Breast epithelium (tissue), 4 donors: ENCODE measurements at regions not wholly inside any gene's neighbourhood (a gene's known extent, or its start where the extent isn't known, plus 50 kb on each side); places are given as distances from the start of the nearest gene placed in this dataset.
"Not testable (repeated sequence)": the region's sequence is repeated elsewhere in the genome, so short reads cannot be mapped to it uniquely, and the experiment has no call there.

Source experiments
- DNase-seq, 2 donors: peaks; one replicate each; pipeline ENCODE4 v3.0.0-alpha.2; 2019; ENCODE audit warnings: low spot score in 2 of 2
- H3K27ac ChIP-seq, 2 donors: fragments of 200-600 bp; sonication (generic) in 1 of 2; one replicate each; pipeline ENCODE4 v1.5.1; 2016 to 2019; ENCODE audit warnings: mild to moderate bottlenecking in 1 of 2
- H3K27me3 ChIP-seq, 2 donors: fragments of 200-600 bp; sonication (generic) in 1 of 2; one replicate each; pipeline versions ENCODE4 v1.5.1 to v1.6.0; 2017 to 2019; ENCODE audit warnings: control low read depth in 1 of 2, mild to moderate bottlenecking in 1 of 2
- H3K36me3 ChIP-seq: fragments of 200-600 bp; one replicate; pipeline ENCODE4 v1.5.1; 2019
- H3K4me1 ChIP-seq, 2 donors: fragments of 200-600 bp; sonication (generic); one replicate each; pipeline ENCODE4 v1.5.1; 2016 to 2019; ENCODE audit warnings: control low read depth in 1 of 2
- H3K4me3 ChIP-seq, 3 donors: fragments of 200-600 bp; sonication (generic); 1 replicate in 2 of 3; 2 replicates in 1 of 3; pipeline ENCODE4 v1.5.1; 2016 to 2019; ENCODE audit warnings: mild to moderate bottlenecking in 3 of 3, moderate library complexity in 2 of 3
- H3K9me3 ChIP-seq, 2 donors: fragments of 200-600 bp; sonication (generic) in 1 of 2; one replicate each; pipeline ENCODE4 v1.5.1; 2016 to 2019; ENCODE audit warnings: control low read depth in 1 of 2
- POLR2A ChIP-seq: fragments of 450-650 bp; IDR thresholded peaks from one replicate; pipeline ENCODE4 v1.6.1; 2016; ENCODE audit warnings: antibody characterized with exemption, mild to moderate bottlenecking, moderate library complexity
- POLR2AphosphoS5 ChIP-seq, 3 donors: sonication (generic); formaldehyde crosslinking; IDR thresholded peaks; one replicate each; pipeline ENCODE4 v1.6.1; 2017; ENCODE audit warnings: antibody characterized with exemption in 3 of 3
- intact Hi-C: fragments of 100-400 bp; cut with DNase I; formaldehyde crosslinking; loops from one replicate; pipeline ENCODE4 v1.15.1; 2023; ENCODE audit warnings: low total_unique reads
- TF ChIP-seq, protein P1 (sequence below), 3 donors: fragments of 450-650 bp; IDR thresholded peaks; one replicate each; pipeline ENCODE4 v1.5.1; 2016 to 2017; ENCODE audit warnings: antibody characterized with exemption in 3 of 3, mild to moderate bottlenecking in 3 of 3, moderate library complexity in 3 of 3

DNA sequence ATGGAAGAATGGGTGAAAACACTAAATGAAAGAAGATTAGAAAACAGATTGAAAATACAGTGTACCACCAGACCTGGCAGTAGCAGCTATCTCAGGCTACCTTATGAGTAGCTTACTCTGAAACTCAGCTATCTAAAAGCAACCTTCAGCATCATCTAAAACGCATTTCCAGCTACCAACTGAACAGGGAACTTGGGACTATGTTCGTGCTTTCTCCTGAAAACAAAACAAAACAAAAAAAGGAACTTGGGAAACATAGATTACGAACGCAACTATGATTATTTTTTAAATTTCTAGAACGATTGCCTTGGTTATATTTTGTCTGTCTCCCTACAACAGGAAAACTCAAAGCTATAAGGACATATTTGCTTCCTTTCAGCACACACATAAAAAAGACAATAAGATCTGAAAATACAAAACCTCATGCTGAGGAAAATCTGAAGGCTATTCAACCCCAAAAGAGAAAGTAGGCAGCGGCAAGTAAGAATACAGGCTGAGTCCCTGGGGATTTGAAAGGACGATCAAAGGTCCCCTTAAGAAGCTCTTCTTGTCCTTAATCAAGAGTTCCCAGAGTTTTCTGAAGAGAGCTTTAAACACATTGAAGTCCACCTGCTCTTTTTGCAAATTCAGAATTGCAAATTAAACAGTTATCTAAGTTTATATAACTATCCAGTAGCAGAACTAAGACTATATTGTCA lies 53.4 kb downstream of the OR2K2 start:
- intact Hi-C loops, result no loop called here
- no peak for TF ChIP-seq POLR2A
- TF ChIP-seq, protein P1, sequence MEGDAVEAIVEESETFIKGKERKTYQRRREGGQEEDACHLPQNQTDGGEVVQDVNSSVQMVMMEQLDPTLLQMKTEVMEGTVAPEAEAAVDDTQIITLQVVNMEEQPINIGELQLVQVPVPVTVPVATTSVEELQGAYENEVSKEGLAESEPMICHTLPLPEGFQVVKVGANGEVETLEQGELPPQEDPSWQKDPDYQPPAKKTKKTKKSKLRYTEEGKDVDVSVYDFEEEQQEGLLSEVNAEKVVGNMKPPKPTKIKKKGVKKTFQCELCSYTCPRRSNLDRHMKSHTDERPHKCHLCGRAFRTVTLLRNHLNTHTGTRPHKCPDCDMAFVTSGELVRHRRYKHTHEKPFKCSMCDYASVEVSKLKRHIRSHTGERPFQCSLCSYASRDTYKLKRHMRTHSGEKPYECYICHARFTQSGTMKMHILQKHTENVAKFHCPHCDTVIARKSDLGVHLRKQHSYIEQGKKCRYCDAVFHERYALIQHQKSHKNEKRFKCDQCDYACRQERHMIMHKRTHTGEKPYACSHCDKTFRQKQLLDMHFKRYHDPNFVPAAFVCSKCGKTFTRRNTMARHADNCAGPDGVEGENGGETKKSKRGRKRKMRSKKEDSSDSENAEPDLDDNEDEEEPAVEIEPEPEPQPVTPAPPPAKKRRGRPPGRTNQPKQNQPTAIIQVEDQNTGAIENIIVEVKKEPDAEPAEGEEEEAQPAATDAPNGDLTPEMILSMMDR (IDR thresholded peaks at IDR 0.05), result no peak
- TF ChIP-seq POLR2AphosphoS5 (IDR thresholded peaks at IDR 0.05), result no peak
- no peaks in the 10 kb centered on the region for H3K4me1 ChIP-seq
- peak overlapping the region in 1 of 3 donors; percentile 7 for H3K4me3 ChIP-seq
- H3K9me3 ChIP-seq, result no peaks in the 10 kb centered on the region
- no peak for DNase-seq
- no peaks in the 10 kb centered on the region for H3K27me3 ChIP-seq
- H3K36me3 ChIP-seq, result no peaks in the 10 kb centered on the region
- H3K27ac ChIP-seq, result no peak overlapping the region

DNA sequence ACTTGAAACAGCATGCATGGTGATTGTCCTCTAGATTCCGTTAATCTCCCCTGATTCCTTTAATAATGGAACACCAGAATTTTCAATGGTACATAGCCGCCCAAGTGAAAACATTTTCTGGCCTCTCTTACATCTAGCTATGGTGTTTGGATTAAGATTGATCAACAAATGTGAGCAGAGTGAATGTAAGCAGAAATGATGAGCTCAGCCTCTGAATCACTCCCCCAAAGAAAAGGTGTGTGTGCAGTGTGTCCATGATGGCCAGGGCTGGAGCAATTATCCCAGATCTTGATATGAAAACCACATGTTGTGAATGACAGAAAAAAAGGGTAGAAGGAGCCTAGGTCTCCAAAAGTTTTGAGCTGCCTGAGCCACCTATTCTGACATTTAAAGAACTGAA lies 55.3 kb downstream of the OR2K2 start:
- TF ChIP-seq, protein P1 (IDR thresholded peaks at IDR 0.05), result no peak
- Histone ChIP-seq H3K36me3 (no peaks in the 10 kb centered on the region), H3K27ac (no peak overlapping the region), H3K9me3 (no peaks in the 10 kb centered on the region), H3K4me1 (no peaks in the 10 kb centered on the region), H3K27me3 (no peaks in the 10 kb centered on the region), H3K4me3 (no peak overlapping the region)
- DNase-seq, result no peak
- intact Hi-C loops, result no loop called here

DNA sequence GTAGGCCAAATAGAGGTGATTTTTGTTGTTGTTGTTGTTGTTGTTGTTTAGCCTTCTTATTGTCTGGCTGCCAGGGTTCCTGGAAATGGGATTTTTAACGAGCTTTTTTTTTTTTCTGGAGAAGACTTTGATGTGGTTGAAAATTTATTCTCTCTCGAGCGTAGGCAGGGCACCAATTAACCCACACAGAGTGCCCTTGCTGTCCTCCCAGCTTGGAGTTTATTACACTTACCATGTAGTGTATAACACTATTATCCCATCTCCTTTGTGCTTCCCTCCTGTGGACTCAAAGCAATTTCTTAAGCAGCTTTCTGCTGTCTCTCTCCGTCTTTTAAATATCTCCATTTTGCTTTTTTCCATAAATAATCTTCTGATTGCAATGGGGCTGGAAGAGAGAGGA lies 57.4 kb downstream of the OR2K2 start:
- Histone ChIP-seq H3K27me3 (no peaks in the 10 kb centered on the region), H3K36me3 (no peaks in the 10 kb centered on the region), H3K4me1 (no peaks in the 10 kb centered on the region), H3K27ac (no peak overlapping the region), H3K9me3 (no peaks in the 10 kb centered on the region), H3K4me3 (no peak overlapping the region)
- TF ChIP-seq, protein P1 (IDR thresholded peaks at IDR 0.05), result no peak
- TF ChIP-seq POLR2A (no peak), POLR2AphosphoS5 (IDR thresholded peaks at IDR 0.05) (no peak)
- DNase-seq, result no peak
- intact Hi-C loops, result no loop called here

DNA sequence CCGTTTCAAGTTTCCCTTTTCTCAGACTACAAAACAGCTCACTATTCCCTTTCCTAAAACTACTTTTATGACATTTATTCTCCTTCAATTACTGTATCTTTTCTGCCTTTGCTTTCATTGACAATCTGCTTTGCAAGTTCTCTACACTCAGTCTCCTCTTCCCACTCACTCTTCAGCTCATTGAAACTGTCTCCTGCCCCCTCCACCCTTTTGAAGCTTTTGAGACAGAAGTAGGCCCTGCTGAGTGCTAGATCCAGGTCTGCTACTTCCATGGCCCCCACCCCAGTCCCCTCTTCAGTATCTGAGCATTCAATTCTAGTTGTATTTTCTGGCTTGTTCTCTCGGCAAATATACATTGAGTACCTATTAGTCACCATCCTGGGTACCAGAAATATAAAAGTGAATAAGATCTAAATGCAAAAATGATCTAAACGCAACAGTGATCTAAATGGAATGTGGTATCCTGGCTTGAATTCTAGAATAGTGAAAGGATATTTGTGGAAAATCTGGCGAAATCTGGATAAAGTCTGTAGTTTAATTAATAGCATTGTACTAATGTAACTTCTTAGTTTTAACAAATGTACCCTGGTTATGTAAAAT lies 58.4 kb downstream of the OR2K2 start:
- no peak overlapping the region for H3K27ac ChIP-seq

DNA sequence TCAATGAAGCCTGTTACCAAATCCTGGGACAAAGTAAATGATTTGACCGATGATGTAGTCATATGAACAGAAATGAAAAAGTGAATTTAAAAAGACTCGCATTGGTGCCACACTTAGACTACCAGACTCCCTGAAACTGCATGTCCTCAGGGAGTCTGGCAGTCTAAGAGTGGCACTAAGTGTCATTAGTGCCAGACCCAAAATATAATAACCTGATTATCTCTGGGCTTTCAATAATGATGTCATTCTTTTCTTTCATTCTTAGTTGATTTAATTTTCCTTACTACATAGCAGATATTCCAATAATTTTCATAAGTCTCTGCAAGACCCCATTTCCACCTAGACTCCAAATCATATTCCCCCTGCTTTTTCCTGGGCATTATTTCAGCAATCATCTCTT lies 59.0 kb downstream of the OR2K2 start:
- no peaks in the 10 kb centered on the region for H3K27me3 ChIP-seq
- DNase-seq, result no peak
- H3K36me3 ChIP-seq, result no peaks in the 10 kb centered on the region
- no peaks in the 10 kb centered on the region for H3K4me1 ChIP-seq
- H3K4me3 ChIP-seq, result no peak overlapping the region
- H3K27ac ChIP-seq, result no peak overlapping the region
- H3K9me3 ChIP-seq, result peaks cover 3 to 4% of the 10 kb centered on the region in 2 donors
- no peak for TF ChIP-seq POLR2A
- no peak for TF ChIP-seq POLR2AphosphoS5 (IDR thresholded peaks at IDR 0.05)
- TF ChIP-seq, protein P1 (IDR thresholded peaks at IDR 0.05), result no peak
- intact Hi-C loops, result no loop called here

More for the DNA sequence above, 58.4 kb downstream of the OR2K2 start:
- no peaks in the 10 kb centered on the region for H3K27me3 ChIP-seq
- no peak for TF ChIP-seq POLR2AphosphoS5 (IDR thresholded peaks at IDR 0.05)
- TF ChIP-seq, protein P1 (IDR thresholded peaks at IDR 0.05), result no peak
- no peak for TF ChIP-seq POLR2A
- H3K9me3 ChIP-seq, result no peaks in the 10 kb centered on the region
- intact Hi-C loops, result no loop called here
- H3K36me3 ChIP-seq, result no peaks in the 10 kb centered on the region
- no peak for DNase-seq
- H3K4me3 ChIP-seq, result no peak overlapping the region
- no peaks in the 10 kb centered on the region for H3K4me1 ChIP-seq

DNA sequence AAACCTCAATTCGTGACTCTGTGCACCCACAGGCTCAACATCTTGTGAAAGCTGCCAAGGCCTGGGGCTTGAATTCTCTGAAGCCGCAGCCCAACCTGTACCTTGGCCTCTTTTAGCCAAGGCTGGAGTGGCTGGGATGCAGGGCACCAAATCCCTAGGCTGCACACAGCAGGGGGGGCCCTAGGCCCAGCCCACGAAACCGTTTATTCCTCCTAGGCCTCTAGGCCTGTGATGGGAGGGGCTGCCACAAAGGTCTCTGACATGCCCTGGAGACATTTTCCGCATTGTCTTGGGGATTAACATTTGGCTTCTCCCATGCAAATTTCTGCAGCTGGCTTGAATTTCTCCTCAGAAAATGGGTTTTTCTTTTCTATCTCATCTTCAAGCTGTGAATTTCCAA lies 64.0 kb downstream of the OR2K2 start:
- H3K36me3 ChIP-seq, H3K9me3 ChIP-seq, intact Hi-C loops, H3K27me3 ChIP-seq, H3K4me3 ChIP-seq, DNase-seq, H3K4me1 ChIP-seq, H3K27ac ChIP-seq: not testable (repeated sequence)
